ENCODE measurements at regions not wholly inside any gene's neighbourhood (a gene's known extent, or its start where the extent isn't known, plus 50 kb on each side); places are given as distances from the start of the nearest gene placed in this dataset.

GRCh38 chrX:36436361-36436760, 516.8 kb downstream of the CFAP47 start:
- no peak for DNase-seq (ENCODE audit: extremely low read depth, low read depth)
- TF ChIP-seq CTCF (IDR thresholded peaks at IDR 0.05; ENCODE audit: low read depth, low read length) = no peak

- no peak for DNase-seq (ENCODE audit: extremely low read depth, low read depth)
- no peak for TF ChIP-seq CTCF (IDR thresholded peaks at IDR 0.05; ENCODE audit: low read depth, low read length)
These were observed 523.5 kb downstream of the CFAP47 start for GRCh38 chrX:36443007-36443406.

GRCh38 chrX:36445566-36445965, 526.0 kb downstream of the CFAP47 start:
- DNase-seq (ENCODE audit: extremely low read depth, low read depth) = no peak
- TF ChIP-seq CTCF (IDR thresholded peaks at IDR 0.05; ENCODE audit: low read depth, low read length) = no peak

- no peak for TF ChIP-seq CTCF (IDR thresholded peaks at IDR 0.05; ENCODE audit: low read depth, low read length)
- no peak for DNase-seq (ENCODE audit: extremely low read depth, low read depth)
These were observed 542.6 kb downstream of the CFAP47 start for GRCh38 chrX:36462142-36462541.

GRCh38 chrX:36480441-36480990, 527.6 kb upstream of the FAM47C start:
- DNase-seq (ENCODE audit: extremely low read depth, low read depth) = no peak
- TF ChIP-seq CTCF (IDR thresholded peaks at IDR 0.05; ENCODE audit: low read depth, low read length) = no peak

GRCh38 chrX:36501169-36501702, 506.9 kb upstream of the FAM47C start:
- TF ChIP-seq CTCF (IDR thresholded peaks at IDR 0.05; ENCODE audit: low read depth, low read length) = no peak
- no peak for DNase-seq (ENCODE audit: extremely low read depth, low read depth)

- no peak for TF ChIP-seq CTCF (IDR thresholded peaks at IDR 0.05; ENCODE audit: low read depth, low read length)
- DNase-seq (ENCODE audit: extremely low read depth, low read depth) = no peak
These were observed 503.5 kb upstream of the FAM47C start for GRCh38 chrX:36504625-36505024.

All from AG09319 (cell line).